Fibroblast of skin of abdomen (primary cell): ENCODE measurements at regions not wholly inside any gene's neighbourhood (a gene's known extent, or its start where the extent isn't known, plus 50 kb on each side); places are given as distances from the start of the nearest gene placed in this dataset.
"Not testable (repeated sequence)": the region's sequence is repeated elsewhere in the genome, so short reads cannot be mapped to it uniquely, and the experiment has no call there.

ENCODE experiments used
- DNase-seq: peaks from one replicate; pipeline ENCODE4 v3.0.0-alpha.2; 2013

- DNase-seq: not testable (repeated sequence)
Observed at GRCh38 chr2:12472265-12472664, 244.5 kb upstream of the TRIB2 start.

GRCh38 chr2:12478151-12479064 lies 238.3 kb upstream of the TRIB2 start:
- DNase-seq: no peak

- DNase-seq: no peak
Observed at GRCh38 chr2:12479065-12479601, 237.6 kb upstream of the TRIB2 start.

GRCh38 chr2:12484536-12485115 lies 232.1 kb upstream of the TRIB2 start:
- DNase-seq: peak; percentile 67

GRCh38 chr2:12486205-12487118 lies 230.3 kb upstream of the TRIB2 start:
- peak; percentile 48 for DNase-seq

- no peak for DNase-seq
Observed at GRCh38 chr2:12487253-12488004, 229.3 kb upstream of the TRIB2 start.

GRCh38 chr2:12488352-12489318 lies 228.1 kb upstream of the TRIB2 start:
- no peak for DNase-seq

GRCh38 chr2:12490641-12491040 lies 226.1 kb upstream of the TRIB2 start:
- no peak for DNase-seq

GRCh38 chr2:12492360-12492759 lies 224.4 kb upstream of the TRIB2 start:
- not testable (repeated sequence) for DNase-seq

- peak; percentile 59 for DNase-seq
Observed at GRCh38 chr2:12493031-12493513, 223.7 kb upstream of the TRIB2 start.

- DNase-seq: no peak
Observed at GRCh38 chr2:12495247-12495868, 221.4 kb upstream of the TRIB2 start.

- no peak for DNase-seq
Observed at GRCh38 chr2:12498286-12498685, 218.4 kb upstream of the TRIB2 start.

- peak; percentile 84 for DNase-seq
Observed at GRCh38 chr2:12498704-12499103, 218.0 kb upstream of the TRIB2 start.

- DNase-seq: no peak
Observed at GRCh38 chr2:12500899-12501298, 215.8 kb upstream of the TRIB2 start.

GRCh38 chr2:12501469-12502158 lies 215.1 kb upstream of the TRIB2 start:
- no peak for DNase-seq

- peak; percentile 91 for DNase-seq
Observed at GRCh38 chr2:12502759-12503158, 214.0 kb upstream of the TRIB2 start.

- DNase-seq: peak; percentile 53
Observed at GRCh38 chr2:12504443-12504842, 212.3 kb upstream of the TRIB2 start.

- no peak for DNase-seq
Observed at GRCh38 chr2:12506846-12507245, 209.9 kb upstream of the TRIB2 start.

GRCh38 chr2:12507295-12507694 lies 209.4 kb upstream of the TRIB2 start:
- peak; percentile 82 for DNase-seq
